ENCODE measurements at regions not wholly inside any gene's neighbourhood (a gene's known extent, or its start where the extent isn't known, plus 50 kb on each side); places are given as distances from the start of the nearest gene placed in this dataset.

- H3K27ac ChIP-seq (ENCODE audit: low read depth, low read length), result no peak overlapping the region
- H3K27me3 ChIP-seq (ENCODE audit: control insufficient read depth, insufficient read depth, low read length), result no peaks in the 10 kb centered on the region
- no peak for DNase-seq (ENCODE audit: low read depth in 4 of 6, low spot score in 6 of 6)
- H3K9me3 ChIP-seq (ENCODE audit: control insufficient read depth, insufficient read depth, low read length), result no peaks in the 10 kb centered on the region
- H3K36me3 ChIP-seq (ENCODE audit: control insufficient read depth, insufficient read depth, low read length), result no peaks in the 10 kb centered on the region
- no peak overlapping the region for H3K4me3 ChIP-seq (ENCODE audit: low read depth, low read length)
- no peaks in the 10 kb centered on the region for H3K4me1 ChIP-seq (ENCODE audit: control insufficient read depth, insufficient read depth, low read length)
- 80% methylated on average over 1 of the region's 1 CpG for whole genome bisulfite sequencing (ENCODE audit: insufficient coverage)
Observed at GRCh38 chr1:186531561-186532165, 70.7 kb upstream of the PDC start.

GRCh38 chr1:186530109-186530508 lies 69.2 kb upstream of the PDC start:
- WGBS (ENCODE audit: insufficient coverage), result no CpG with 5 or more reads among the region's 2 CpGs
- Histone ChIP-seq H3K27ac (ENCODE audit: low read depth, low read length) (no peak overlapping the region), H3K36me3 (ENCODE audit: control insufficient read depth, insufficient read depth, low read length) (no peaks in the 10 kb centered on the region), H3K4me1 (ENCODE audit: control insufficient read depth, insufficient read depth, low read length) (no peaks in the 10 kb centered on the region), H3K4me3 (ENCODE audit: low read depth, low read length) (no peak overlapping the region), H3K27me3 (ENCODE audit: control insufficient read depth, insufficient read depth, low read length) (no peaks in the 10 kb centered on the region), H3K9me3 (ENCODE audit: control insufficient read depth, insufficient read depth, low read length) (no peaks in the 10 kb centered on the region)
- DNase-seq (ENCODE audit: low read depth in 4 of 6, low spot score in 6 of 6), result no peak

GRCh38 chr1:186519982-186520381 lies 59.1 kb upstream of the PDC start:
- peaks cover 9% of the 10 kb centered on the region for H3K9me3 ChIP-seq (ENCODE audit: control insufficient read depth, insufficient read depth, low read length)
- H3K27me3 ChIP-seq (ENCODE audit: control insufficient read depth, insufficient read depth, low read length), result no peaks in the 10 kb centered on the region
- no peak for DNase-seq (ENCODE audit: low read depth in 4 of 6, low spot score in 6 of 6)
- H3K27ac ChIP-seq (ENCODE audit: low read depth, low read length), result no peak overlapping the region
- no peaks in the 10 kb centered on the region for H3K36me3 ChIP-seq (ENCODE audit: control insufficient read depth, insufficient read depth, low read length)
- H3K4me3 ChIP-seq (ENCODE audit: low read depth, low read length), result no peak overlapping the region
- no peaks in the 10 kb centered on the region for H3K4me1 ChIP-seq (ENCODE audit: control insufficient read depth, insufficient read depth, low read length)

GRCh38 chr1:186518822-186519381 lies 58.0 kb upstream of the PDC start:
- Histone ChIP-seq H3K4me1 (ENCODE audit: control insufficient read depth, insufficient read depth, low read length) (no peaks in the 10 kb centered on the region), H3K27ac (ENCODE audit: low read depth, low read length) (no peak overlapping the region), H3K9me3 (ENCODE audit: control insufficient read depth, insufficient read depth, low read length) (peaks cover 5% of the 10 kb centered on the region), H3K4me3 (ENCODE audit: low read depth, low read length) (no peak overlapping the region), H3K36me3 (ENCODE audit: control insufficient read depth, insufficient read depth, low read length) (no peaks in the 10 kb centered on the region), H3K27me3 (ENCODE audit: control insufficient read depth, insufficient read depth, low read length) (no peaks in the 10 kb centered on the region)
- no peak for DNase-seq (ENCODE audit: low read depth in 4 of 6, low spot score in 6 of 6)
- 100% methylated on average over 1 of the region's 4 CpGs for WGBS (ENCODE audit: insufficient coverage)

- no peaks in the 10 kb centered on the region for H3K4me1 ChIP-seq (ENCODE audit: control insufficient read depth, insufficient read depth, low read length)
- H3K27me3 ChIP-seq (ENCODE audit: control insufficient read depth, insufficient read depth, low read length), result no peaks in the 10 kb centered on the region
- peaks cover 2% of the 10 kb centered on the region for H3K9me3 ChIP-seq (ENCODE audit: control insufficient read depth, insufficient read depth, low read length)
- no peak overlapping the region for H3K27ac ChIP-seq (ENCODE audit: low read depth, low read length)
- no peaks in the 10 kb centered on the region for H3K36me3 ChIP-seq (ENCODE audit: control insufficient read depth, insufficient read depth, low read length)
- no peak overlapping the region for H3K4me3 ChIP-seq (ENCODE audit: low read depth, low read length)
- DNase-seq (ENCODE audit: low read depth in 4 of 6, low spot score in 6 of 6), result no peak
Observed at GRCh38 chr1:186518395-186518794, 57.5 kb upstream of the PDC start.

- H3K27me3 ChIP-seq (ENCODE audit: control insufficient read depth, insufficient read depth, low read length), result no peaks in the 10 kb centered on the region
- H3K9me3 ChIP-seq (ENCODE audit: control insufficient read depth, insufficient read depth, low read length), result no peaks in the 10 kb centered on the region
- DNase-seq (ENCODE audit: low read depth in 4 of 6, low spot score in 6 of 6), result no peak
- no peaks in the 10 kb centered on the region for H3K36me3 ChIP-seq (ENCODE audit: control insufficient read depth, insufficient read depth, low read length)
- no peaks in the 10 kb centered on the region for H3K4me1 ChIP-seq (ENCODE audit: control insufficient read depth, insufficient read depth, low read length)
- H3K27ac ChIP-seq (ENCODE audit: low read depth, low read length), result no peak overlapping the region
- no CpG with 5 or more reads among the region's 4 CpGs for WGBS (ENCODE audit: insufficient coverage)
- H3K4me3 ChIP-seq (ENCODE audit: low read depth, low read length), result no peak overlapping the region
Observed at GRCh38 chr1:186514367-186514766, 53.5 kb upstream of the PDC start.

- WGBS (ENCODE audit: insufficient coverage), result 86% methylated on average over 3 of the region's 3 CpGs
Observed at GRCh38 chr1:186513526-186513925, 52.6 kb upstream of the PDC start.

GRCh38 chr1:186512698-186513457 lies 52.0 kb upstream of the PDC start:
- H3K4me3 ChIP-seq (ENCODE audit: low read depth, low read length), result no peak overlapping the region
- no peaks in the 10 kb centered on the region for H3K36me3 ChIP-seq (ENCODE audit: control insufficient read depth, insufficient read depth, low read length)
- DNase-seq (ENCODE audit: low read depth in 4 of 6, low spot score in 6 of 6), result no peak
- no peaks in the 10 kb centered on the region for H3K9me3 ChIP-seq (ENCODE audit: control insufficient read depth, insufficient read depth, low read length)
- no peaks in the 10 kb centered on the region for H3K27me3 ChIP-seq (ENCODE audit: control insufficient read depth, insufficient read depth, low read length)
- no peak overlapping the region for H3K27ac ChIP-seq (ENCODE audit: low read depth, low read length)
- 84% methylated on average over 3 of the region's 3 CpGs for WGBS (ENCODE audit: insufficient coverage)
- no peaks in the 10 kb centered on the region for H3K4me1 ChIP-seq (ENCODE audit: control insufficient read depth, insufficient read depth, low read length)

More at GRCh38 chr1:186513526-186513925, 52.6 kb upstream of the PDC start:
- H3K4me3 ChIP-seq (ENCODE audit: low read depth, low read length), result no peak overlapping the region
- DNase-seq (ENCODE audit: low read depth in 4 of 6, low spot score in 6 of 6), result no peak
- H3K36me3 ChIP-seq (ENCODE audit: control insufficient read depth, insufficient read depth, low read length), result no peaks in the 10 kb centered on the region
- no peaks in the 10 kb centered on the region for H3K4me1 ChIP-seq (ENCODE audit: control insufficient read depth, insufficient read depth, low read length)
- H3K9me3 ChIP-seq (ENCODE audit: control insufficient read depth, insufficient read depth, low read length), result no peaks in the 10 kb centered on the region
- no peaks in the 10 kb centered on the region for H3K27me3 ChIP-seq (ENCODE audit: control insufficient read depth, insufficient read depth, low read length)
- no peak overlapping the region for H3K27ac ChIP-seq (ENCODE audit: low read depth, low read length)

GRCh38 chr1:186511761-186512637 lies 51.1 kb upstream of the PDC start:
- Histone ChIP-seq H3K27me3 (ENCODE audit: control insufficient read depth, insufficient read depth, low read length) (no peaks in the 10 kb centered on the region), H3K4me3 (ENCODE audit: low read depth, low read length) (no peak overlapping the region), H3K27ac (ENCODE audit: low read depth, low read length) (no peak overlapping the region), H3K36me3 (ENCODE audit: control insufficient read depth, insufficient read depth, low read length) (no peaks in the 10 kb centered on the region), H3K9me3 (ENCODE audit: control insufficient read depth, insufficient read depth, low read length) (no peaks in the 10 kb centered on the region), H3K4me1 (ENCODE audit: control insufficient read depth, insufficient read depth, low read length) (no peaks in the 10 kb centered on the region)
- no peak for DNase-seq (ENCODE audit: low read depth in 4 of 6, low spot score in 6 of 6)
- WGBS (ENCODE audit: insufficient coverage), result 84% methylated on average over 14 of the region's 14 CpGs

All from spinal cord (tissue), 9 donors.